Suprapubic skin (tissue), 4 donors: ENCODE measurements at regions not wholly inside any gene's neighbourhood (a gene's known extent, or its start where the extent isn't known, plus 50 kb on each side); places are given as distances from the start of the nearest gene placed in this dataset.

Experiments
- EP300 ChIP-seq: sonication (generic); formaldehyde crosslinking; IDR thresholded peaks from one replicate; pipeline ENCODE4 v1.6.1; 2017; ENCODE audit warnings: antibody characterized with exemption
- POLR2AphosphoS5 ChIP-seq, 3 donors: sonication (generic); formaldehyde crosslinking; IDR thresholded peaks; one replicate each; pipeline ENCODE4 v1.6.1; 2017; ENCODE audit warnings: antibody characterized with exemption in 3 of 3

DNA sequence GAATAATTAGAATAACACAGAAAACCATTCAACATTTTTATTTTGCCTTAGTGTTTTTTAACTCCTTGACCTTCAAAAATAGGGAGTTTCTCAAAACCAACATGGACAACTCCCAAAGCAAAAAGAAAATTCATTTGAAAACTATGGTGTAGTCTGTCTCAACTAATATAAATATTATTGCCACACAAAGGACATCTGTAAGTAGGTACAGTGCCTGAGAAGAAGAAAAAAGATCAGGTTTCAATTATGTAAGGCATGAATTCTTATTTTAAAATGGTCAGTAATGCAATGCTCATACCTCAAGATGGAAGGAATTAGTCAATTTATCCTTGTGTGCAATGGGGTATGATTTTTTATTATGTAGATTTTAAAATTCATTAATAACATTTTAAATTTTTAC is 109.6 kb upstream of the CNTLN start:
- TF ChIP-seq EP300 = no peak
- no peak for TF ChIP-seq POLR2AphosphoS5 (IDR thresholded peaks at IDR 0.05)
